Suprapubic skin (tissue), 4 donors: ENCODE measurements at regions not wholly inside any gene's neighbourhood (a gene's known extent, or its start where the extent isn't known, plus 50 kb on each side); places are given as distances from the start of the nearest gene placed in this dataset.

Source experiments
- EP300 ChIP-seq: sonication (generic); formaldehyde crosslinking; IDR thresholded peaks from one replicate; pipeline ENCODE4 v1.6.1; 2017; ENCODE audit warnings: antibody characterized with exemption
- POLR2A ChIP-seq, 2 donors: fragments of 450-650 bp; IDR thresholded peaks; one replicate each; pipeline ENCODE4 v1.6.1; 2017; ENCODE audit warnings: antibody characterized with exemption in 2 of 2, mild to moderate bottlenecking in 2 of 2, moderate library complexity in 2 of 2
- POLR2AphosphoS5 ChIP-seq, 3 donors: sonication (generic); formaldehyde crosslinking; IDR thresholded peaks; one replicate each; pipeline ENCODE4 v1.6.1; 2017; ENCODE audit warnings: antibody characterized with exemption in 3 of 3
- TF ChIP-seq, protein P1 (sequence below), 2 donors: fragments of 200-600 bp in 1 of 2; fragments of 450-650 bp in 1 of 2; sonication (generic) in 1 of 2; IDR thresholded peaks; one replicate each; pipeline ENCODE4 v1.5.1; 2016 to 2019; ENCODE audit warnings: antibody characterized with exemption in 2 of 2, mild to moderate bottlenecking in 1 of 2, moderate library complexity in 1 of 2

DNA sequence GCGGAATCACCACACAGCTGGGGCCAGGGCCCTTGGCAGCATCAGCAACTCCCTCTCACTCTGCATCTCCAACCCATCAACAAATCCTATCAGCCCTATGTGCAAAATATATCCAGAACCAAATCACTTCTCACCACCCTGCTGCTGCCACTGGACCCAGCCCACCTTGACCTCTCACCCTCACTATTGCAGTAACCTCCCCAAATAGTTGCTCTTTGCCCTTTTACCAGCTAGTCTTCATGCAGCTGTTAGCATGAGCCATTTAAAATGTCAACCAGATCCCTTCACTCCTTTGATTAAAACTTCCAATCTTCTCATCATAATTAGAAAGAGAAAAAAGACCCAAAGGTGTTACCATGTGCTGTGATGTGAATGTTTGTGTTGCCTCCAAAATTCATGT, 155.7 kb upstream of the IRF2BP2 start:
- TF ChIP-seq, protein P1, sequence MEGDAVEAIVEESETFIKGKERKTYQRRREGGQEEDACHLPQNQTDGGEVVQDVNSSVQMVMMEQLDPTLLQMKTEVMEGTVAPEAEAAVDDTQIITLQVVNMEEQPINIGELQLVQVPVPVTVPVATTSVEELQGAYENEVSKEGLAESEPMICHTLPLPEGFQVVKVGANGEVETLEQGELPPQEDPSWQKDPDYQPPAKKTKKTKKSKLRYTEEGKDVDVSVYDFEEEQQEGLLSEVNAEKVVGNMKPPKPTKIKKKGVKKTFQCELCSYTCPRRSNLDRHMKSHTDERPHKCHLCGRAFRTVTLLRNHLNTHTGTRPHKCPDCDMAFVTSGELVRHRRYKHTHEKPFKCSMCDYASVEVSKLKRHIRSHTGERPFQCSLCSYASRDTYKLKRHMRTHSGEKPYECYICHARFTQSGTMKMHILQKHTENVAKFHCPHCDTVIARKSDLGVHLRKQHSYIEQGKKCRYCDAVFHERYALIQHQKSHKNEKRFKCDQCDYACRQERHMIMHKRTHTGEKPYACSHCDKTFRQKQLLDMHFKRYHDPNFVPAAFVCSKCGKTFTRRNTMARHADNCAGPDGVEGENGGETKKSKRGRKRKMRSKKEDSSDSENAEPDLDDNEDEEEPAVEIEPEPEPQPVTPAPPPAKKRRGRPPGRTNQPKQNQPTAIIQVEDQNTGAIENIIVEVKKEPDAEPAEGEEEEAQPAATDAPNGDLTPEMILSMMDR (IDR thresholded peaks at IDR 0.05) = no peak
- TF ChIP-seq POLR2AphosphoS5 (IDR thresholded peaks at IDR 0.05) = no peak
- TF ChIP-seq EP300 = no peak
- no peak for TF ChIP-seq POLR2A (IDR thresholded peaks at IDR 0.05)
